ENCODE measurements at regions not wholly inside any gene's neighbourhood (a gene's known extent, or its start where the extent isn't known, plus 50 kb on each side); places are given as distances from the start of the nearest gene placed in this dataset.
"Not testable (repeated sequence)": the region's sequence is repeated elsewhere in the genome, so short reads cannot be mapped to it uniquely, and the experiment has no call there.

GRCh38 chr16:86946981-86947380 lies 368.6 kb downstream of the FOXL1 start:
- no peak for DNase-seq

DNA sequence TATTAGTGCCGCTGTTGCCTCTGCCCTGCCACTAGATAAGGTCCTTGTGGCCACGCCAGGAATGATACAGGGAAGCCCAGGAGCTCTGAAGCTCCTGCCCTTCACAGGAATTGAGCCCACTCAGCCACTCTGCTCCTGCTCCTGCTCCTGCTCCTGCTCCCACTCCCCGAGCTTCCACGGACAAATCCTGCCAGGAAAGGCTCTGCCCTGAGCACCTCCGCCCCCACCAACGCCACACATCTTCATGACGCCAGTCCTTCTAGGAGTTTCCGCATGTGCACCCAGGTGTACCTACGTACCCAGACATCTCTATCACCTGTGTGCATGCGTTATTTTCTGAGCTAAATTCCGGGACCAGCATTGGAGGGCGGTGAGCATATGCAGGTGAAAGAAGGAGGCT lies 369.1 kb downstream of the C16orf95 start:
- no peak for DNase-seq

GRCh38 chr16:86949116-86949515 lies 368.1 kb downstream of the C16orf95 start:
- DNase-seq, result no peak

GRCh38 chr16:86949630-86950029 lies 367.6 kb downstream of the C16orf95 start:
- DNase-seq, result no peak

DNA sequence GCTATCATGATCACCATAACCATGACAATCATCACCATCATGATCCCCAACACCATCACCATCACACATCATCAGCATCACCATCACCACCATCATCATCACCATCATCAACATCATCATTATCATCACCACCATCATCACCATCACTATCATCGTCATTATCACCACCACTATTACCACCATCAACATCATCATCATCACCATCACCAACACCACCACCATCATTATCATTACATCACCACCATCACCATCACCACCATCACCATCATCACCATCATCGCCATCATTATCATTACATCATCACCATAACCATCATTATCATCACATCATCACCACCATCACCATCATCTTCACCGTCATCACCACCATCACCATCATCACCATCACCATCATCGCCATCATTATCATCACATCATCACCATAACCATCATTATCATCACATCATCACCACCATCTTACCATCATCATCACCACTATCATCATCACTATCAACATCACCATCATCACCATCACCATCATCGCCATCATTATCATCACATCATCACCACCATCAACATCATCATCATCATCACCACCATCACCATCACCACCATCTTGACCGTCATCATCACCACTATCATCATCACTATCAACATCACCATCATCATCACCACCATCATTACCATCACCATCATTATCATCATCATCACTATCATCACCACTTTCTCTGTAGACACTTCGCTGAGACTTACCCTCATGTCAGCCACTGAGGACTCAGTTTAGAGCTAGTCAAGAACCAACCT lies 366.0 kb downstream of the C16orf95 start:
- no peak for DNase-seq

GRCh38 chr16:86951831-86952598 lies 365.2 kb downstream of the C16orf95 start:
- no peak for DNase-seq

- DNase-seq, result no peak
These were observed 364.4 kb downstream of the C16orf95 start for GRCh38 chr16:86952769-86953168.

DNA sequence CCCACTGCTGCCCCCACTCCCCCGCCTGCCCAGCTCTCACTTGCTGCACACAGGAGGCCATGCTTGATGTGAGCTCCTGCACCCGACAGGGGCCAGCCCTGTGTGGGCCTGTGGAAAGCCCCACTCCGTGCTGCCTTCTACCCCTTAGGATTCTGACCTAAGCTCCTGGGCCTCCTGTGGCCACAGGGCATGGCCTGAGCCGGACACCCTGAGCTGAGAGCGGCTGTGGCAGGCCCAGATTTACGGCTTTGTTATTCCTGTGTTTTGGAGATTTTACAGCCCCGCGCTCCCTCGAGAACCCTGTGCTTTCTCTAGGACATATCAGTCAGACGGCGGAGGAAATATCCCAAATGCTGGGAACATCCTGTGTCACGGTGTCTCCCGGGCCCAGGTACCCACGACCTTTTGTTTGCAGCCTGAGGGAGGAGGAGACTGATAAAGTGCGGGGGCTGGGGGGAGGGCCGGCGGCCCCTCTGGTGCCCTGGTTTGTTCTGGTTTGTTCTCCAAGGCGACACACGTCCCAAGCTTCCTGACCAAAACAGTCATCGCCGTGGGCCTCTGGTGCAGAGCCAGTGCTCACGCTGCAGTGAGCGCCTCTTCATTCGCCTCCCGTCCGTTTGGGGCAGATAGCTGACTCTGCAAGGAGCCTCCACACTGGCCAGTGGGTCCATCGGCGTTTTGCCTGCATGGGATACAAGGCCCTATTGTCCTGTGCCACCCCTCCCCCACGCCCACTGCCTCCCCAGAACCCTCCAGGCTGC lies 363.4 kb downstream of the C16orf95 start:
- DNase-seq, result no peak

DNA sequence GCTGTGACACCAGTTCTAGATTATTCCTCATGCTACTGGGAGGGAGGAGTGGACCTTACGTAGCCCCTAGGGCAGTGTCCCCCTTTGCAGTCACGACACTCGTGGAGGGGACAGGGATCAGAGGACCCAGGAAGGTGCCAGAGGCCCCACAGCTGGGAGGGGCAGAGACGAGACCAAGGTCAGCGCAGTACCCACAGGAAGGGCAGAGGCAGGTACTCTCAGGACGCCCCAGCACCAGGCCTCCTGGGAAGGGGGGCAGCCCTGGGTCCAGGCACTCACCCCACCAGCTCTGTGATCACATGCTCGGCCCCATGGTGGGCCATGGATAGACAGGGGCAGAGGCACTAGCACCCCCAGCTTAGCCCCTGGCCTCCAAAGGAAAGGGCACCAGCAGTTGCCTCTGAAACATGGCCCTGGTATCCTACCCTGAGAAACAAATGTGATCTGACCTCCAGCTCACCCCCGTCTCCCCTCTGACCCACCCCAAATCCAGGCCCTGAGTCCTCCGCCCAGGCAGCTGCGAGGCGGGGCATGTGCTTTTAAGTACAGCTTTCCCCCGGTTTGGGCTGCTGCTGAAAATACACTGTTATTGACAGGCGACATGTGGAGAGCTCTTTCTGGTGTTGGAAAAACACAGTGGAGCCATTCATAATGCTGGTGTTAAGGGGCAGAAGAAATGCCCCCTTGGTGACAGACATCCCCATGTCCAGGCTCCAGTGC lies 361.9 kb downstream of the C16orf95 start:
- no peak for DNase-seq

- no peak for DNase-seq
These were observed 360.8 kb downstream of the C16orf95 start for GRCh38 chr16:86956437-86956836.

GRCh38 chr16:86957662-86958198 lies 359.5 kb downstream of the C16orf95 start:
- not testable (repeated sequence) for DNase-seq

DNA sequence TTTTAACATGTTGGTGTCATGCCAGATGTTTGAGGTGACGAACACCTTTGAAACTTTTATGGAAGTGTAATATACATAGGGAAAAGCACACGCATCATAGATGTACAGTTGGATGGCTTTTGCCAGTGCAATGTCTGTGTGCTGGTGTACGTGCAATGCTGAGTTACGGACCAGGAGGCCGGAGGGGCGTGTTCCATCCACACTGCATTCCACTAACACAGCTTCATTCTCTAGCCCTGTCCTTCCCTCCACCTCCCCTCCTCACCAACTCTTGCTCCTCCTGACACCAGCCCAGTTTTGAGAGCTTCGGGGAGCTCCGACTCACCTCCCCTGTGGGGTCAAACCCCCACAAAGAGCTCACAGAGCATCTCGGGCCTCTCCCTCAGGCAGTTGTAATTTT lies 358.8 kb downstream of the C16orf95 start:
- DNase-seq, result no peak

DNA sequence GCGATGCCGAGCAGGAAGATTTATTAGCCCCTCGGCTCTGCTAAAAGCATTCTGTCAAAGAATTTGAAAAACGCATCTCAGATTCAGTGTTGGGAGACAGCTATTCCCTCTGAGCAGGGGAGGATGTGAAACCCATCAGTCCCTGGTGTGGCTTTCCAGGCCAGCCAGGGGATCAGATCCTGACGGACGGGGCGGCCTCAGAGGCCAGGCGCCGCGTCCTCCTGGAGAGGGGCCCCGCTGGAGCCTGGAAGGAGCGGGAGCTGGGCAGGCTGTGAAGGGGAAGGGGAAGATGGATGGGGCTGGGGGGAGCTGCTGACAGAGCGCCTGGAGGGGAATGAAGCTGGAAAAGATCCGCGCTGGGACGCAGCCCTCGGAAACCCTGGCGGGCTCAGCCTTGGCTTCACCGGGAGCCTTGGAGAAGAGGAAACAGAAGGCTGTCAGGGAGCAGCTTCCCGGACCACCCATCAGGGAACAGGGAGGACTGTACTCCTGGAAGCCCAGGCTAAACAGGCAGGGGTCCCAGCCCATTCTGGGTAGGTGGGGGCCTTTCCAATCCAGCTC lies 358.0 kb downstream of the C16orf95 start:
- DNase-seq, result no peak

GRCh38 chr16:86959729-86960128 lies 357.5 kb downstream of the C16orf95 start:
- no peak for DNase-seq

GRCh38 chr16:86960266-86960665 lies 356.9 kb downstream of the C16orf95 start:
- no peak for DNase-seq

DNA sequence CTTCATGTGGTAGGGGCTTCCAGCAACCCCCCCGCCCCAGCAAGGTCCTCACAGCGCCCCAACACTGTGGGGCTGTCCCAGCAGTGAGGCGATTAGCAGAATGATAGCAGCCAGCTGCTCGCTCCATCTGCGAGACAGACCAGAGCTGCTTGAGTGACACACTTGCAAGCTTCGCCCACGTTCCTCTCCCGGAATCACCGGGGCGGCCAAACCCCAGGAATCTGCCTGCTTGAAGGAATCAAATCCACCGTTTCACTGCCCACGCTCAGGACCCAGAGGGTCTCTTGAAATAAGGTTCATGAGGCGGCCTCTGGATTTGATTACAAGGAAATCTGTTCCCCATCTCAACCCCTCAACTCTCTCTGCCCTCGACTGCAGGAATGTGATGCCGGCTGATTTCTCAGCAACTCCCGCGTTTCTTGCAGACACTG lies 356.0 kb downstream of the C16orf95 start:
- no peak for DNase-seq

DNA sequence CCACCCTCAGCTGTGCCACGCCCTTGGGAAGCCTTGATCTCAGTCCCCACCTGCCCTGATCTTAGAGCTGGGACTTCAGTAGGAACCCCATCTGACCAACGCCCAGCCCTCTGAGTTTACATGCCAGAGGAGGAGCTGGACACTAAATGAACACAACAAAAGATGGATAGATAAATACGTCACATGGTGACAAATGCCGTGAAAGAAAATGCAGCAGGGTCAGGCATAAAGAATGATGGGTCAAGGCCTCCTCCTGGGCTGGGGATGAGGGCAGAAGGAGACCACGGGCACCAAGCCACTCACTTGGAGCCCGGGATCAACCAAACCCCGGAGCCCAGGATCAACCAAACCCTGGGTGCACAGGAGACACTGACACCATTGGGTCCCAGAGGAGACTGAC lies 354.9 kb downstream of the C16orf95 start:
- DNase-seq, result no peak

DNA sequence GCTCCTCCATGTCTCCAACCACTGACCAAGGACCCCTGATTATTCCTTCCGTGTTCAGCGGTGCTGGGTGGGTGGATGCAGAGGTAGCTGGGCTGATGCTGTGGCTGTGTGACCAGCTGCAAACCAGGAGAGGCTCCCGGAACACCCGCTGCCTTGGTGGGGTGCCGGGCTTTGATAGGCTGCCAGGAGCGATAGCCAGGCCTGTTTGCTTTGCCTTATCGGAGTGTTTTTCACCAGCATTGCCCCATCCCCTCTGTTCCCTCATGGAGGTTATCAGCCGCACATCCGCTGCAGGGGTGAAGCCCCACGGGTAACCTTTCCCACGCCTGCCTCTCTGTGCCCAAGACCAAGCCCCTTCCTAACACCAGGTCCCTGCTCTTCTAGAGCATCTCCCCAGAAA lies 354.3 kb downstream of the C16orf95 start:
- DNase-seq, result no peak

DNA sequence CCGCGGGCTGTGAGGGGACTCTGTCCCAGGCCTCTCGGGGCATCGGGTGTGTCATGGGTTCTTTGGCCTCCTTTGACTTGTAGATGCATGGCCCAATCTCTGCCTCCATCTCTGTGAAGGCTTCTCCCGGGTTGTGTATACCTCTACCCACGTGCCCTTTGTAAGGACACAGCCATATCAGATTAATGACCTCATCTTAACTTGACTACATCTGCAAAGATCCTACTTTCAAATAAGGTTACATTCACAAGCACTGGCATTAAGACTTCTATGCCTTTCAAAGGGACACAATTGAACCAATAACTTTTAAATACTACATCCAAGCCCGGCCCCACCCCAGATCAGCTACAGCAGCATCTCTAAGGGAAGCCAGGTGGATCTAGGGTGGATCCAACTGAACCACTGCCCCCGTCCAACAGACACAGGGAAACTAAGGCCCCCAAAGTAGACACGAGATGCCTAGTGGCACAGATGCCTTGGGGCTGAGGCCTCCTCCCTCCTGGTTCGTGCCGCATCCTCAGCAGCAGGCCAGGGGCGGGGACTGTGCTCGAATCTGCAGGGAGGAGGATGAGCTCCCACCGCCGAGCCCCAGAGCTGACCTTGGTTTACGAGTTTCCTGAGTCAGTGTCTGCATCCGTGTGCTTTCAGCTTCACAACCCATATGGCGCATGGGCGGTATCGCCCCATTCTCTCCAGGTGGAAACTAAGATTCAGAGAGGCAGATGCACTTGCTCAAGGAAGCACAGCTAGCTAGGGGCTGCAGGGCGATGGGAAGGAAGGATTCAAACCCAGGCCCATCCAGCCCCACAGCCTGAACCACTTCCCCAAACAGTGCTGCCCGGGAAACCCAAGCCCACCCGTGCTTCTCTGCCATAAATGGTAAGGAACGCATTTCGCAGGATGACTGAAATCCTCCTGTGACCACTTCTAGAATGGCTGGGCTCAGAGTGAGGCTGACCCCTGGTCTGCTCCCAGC lies 353.3 kb downstream of the C16orf95 start:
- DNase-seq, result no peak

GRCh38 chr16:86964796-86965241 lies 352.4 kb downstream of the C16orf95 start:
- DNase-seq, result no peak

- DNase-seq, result no peak
These were observed 351.9 kb downstream of the C16orf95 start for GRCh38 chr16:86965331-86965730.

Measured in NCI-H510A treated with DMSO at 0.1 percent for 48 hours (cell line).